Dedifferentiated amniotic fluid mesenchymal stem cell (primary cell): ENCODE measurements at regions not wholly inside any gene's neighbourhood (a gene's known extent, or its start where the extent isn't known, plus 50 kb on each side); places are given as distances from the start of the nearest gene placed in this dataset.
"Not testable (repeated sequence)": the region's sequence is repeated elsewhere in the genome, so short reads cannot be mapped to it uniquely, and the experiment has no call there.

ENCODE experiments used
- DNase-seq: peaks from one replicate; pipeline ENCODE4 v3.0.0-alpha.2; 2016; ENCODE audit errors: extremely low spot score

DNA sequence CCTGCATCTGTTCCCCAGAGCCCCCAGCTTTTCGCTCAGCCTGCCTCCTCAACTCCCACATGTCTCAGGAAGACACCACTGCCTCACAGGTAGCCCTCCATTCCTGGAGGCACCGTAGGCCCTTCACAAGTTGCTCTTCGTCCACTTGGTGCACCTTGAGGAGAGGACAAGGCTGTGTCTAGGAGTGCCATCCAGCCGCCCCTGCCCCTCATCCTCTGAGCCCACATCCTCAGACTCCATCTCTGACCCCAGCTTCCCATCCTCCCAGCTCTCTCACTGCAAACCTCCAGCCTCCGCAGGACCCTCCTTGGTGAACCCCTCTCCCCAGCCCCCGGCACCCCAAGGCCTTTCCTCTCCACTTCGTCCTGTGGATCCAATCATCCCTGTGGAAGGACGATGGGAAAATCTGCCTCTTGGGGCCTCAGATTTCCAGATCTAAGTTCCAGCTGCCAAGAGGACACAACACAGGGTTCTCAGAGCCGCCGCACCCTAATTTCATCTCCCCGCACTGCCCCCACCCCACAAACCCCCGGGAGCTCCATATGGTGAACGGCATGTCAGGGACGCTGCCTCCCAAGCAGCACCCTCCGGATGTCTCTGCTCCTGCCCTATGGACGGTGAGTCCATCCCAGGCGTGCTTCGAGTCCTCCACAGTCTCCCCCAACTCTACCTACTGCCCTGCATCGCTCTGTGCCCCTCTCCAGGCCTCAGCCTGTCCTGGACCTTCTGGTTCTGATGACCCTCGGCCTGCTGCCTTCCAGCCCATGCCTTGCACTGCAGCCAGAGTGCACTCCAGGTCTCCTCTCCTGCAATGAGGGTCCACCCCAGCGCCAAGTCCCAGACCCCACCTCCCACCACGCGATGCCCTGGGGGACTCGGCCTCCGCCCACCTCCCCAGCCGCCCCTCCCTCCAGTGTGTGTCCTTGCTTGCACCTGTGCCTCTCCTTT lies 314.1 kb upstream of the DIO3 start:
- no peak for DNase-seq

DNA sequence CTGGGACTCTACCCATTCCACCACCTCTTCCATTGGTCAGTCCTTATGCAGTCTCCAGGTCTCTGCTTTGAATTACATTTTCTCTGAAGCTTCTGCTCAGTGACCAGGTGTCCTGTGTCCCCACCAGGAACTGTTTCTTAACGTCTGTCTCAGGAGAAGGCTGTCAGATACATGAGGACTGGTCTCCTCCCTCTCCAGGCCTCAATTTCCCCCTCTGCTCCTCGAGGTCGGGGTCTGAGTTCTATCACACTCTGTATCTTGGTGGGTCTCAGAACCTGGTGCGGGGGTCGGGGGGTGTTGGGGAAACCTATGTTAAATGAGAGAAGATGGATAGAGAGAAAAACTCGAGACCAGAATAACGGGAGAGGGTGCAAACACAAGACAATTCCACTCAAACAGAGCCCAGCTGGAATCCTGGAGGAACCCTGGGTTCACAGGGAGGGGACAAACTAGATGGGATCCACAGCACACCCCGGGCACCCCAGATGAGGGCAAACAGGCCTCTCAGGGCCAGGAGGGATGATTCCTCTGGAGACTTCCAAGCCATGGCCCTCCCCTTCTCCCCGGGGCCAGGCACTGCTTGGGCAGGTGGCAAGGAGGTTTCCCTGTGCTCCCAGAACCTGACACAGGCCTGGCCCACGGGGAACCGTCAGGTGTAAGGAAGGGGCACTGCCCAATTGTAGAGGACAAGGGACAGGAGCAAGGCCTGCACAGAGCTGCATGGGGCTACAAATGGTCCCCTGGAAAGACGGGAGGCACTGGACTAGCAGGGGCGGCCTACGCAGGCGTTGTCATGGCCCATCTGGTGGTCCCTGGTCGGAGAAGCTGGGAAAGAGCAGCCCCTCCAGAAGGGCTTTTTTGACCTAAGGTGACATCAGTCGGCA lies 313.2 kb upstream of the DIO3 start:
- no peak for DNase-seq

DNA sequence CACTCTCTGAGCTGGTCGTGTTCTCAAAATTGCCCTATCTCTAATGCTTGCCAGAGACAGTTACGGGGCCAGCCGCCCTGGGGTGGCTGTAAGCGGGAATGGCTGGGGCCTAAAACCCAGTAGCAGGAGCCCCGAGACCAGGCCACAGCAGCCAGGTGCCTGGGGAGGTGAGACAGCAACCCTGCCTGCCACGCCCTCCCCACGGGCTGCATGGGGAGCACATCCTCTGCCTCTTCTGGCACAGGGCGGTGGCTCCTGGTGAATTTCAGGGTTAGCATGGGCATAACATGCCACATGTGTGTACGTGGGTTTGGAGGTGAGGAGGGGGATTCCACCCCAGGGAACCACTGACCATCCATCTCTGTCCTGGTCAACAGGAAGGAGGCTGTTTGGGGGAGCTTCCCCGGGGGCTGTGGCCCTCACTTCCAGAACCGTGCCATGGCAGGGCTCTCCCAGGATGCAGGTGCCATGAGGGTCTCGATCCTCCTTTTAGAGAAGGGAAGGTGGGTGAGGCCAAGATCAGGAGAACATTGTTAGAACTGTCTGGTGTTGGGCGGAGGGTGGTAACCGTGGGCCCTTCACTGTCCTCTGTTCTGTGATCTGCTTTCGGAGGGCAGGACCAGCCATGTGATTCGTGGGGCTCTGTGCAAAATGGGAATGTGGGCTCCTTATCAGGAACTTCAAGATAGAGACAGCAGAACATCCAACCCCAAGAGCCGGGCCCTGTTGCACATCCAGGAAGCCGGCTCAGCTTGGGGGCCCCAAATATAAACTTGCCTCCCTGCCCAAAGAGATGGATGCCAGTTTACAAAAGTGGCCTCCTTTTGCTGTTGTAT lies 312.2 kb upstream of the DIO3 start:
- no peak for DNase-seq

DNA sequence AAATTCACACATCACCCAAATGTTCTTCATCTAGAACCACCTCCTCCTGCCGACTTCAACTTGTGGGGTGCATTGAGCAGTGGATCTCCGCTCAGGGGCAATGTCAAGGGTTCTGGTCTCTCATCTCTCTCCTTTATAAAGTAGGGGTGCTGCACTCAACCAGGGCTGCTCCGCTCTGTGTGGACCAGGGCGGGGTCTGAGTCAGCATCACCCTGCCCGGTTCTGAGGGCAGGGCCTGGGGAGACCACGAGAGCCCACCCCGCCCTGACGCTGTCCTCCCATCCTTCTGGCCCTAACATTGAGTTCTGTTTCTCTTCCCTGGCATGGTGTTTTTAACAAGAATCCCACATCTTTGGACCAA lies 311.6 kb upstream of the DIO3 start:
- no peak for DNase-seq

DNA sequence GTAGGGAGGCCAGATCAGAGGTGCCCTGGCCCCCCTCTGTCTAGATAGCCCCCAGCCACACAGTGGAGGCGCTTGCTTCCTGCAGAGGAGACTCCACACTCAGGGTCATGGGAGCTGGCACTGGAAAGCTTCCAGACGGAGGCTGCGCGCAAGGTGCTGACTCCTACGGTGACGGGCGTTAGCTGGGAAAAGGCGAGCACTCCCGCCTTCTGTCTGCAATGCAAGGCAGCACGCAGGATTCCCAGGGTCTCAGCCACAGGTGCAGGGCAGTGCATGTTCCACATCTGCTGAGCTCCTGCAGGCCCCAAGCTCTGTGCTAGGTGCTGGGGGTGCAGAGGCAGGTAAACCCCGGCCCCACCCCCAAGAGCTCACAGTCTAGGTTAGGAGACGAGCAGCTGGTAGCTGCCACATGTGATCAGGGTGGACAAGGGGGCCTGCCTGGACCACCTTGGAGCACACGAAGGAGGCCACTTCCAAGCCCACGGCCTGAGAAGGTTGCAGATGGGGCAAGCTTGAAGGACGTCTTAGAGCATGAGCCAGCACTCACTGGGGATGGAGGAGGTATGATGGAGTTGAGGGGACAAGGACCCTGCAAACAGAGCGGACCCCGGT lies 310.9 kb upstream of the DIO3 start:
- DNase-seq, result no peak

DNA sequence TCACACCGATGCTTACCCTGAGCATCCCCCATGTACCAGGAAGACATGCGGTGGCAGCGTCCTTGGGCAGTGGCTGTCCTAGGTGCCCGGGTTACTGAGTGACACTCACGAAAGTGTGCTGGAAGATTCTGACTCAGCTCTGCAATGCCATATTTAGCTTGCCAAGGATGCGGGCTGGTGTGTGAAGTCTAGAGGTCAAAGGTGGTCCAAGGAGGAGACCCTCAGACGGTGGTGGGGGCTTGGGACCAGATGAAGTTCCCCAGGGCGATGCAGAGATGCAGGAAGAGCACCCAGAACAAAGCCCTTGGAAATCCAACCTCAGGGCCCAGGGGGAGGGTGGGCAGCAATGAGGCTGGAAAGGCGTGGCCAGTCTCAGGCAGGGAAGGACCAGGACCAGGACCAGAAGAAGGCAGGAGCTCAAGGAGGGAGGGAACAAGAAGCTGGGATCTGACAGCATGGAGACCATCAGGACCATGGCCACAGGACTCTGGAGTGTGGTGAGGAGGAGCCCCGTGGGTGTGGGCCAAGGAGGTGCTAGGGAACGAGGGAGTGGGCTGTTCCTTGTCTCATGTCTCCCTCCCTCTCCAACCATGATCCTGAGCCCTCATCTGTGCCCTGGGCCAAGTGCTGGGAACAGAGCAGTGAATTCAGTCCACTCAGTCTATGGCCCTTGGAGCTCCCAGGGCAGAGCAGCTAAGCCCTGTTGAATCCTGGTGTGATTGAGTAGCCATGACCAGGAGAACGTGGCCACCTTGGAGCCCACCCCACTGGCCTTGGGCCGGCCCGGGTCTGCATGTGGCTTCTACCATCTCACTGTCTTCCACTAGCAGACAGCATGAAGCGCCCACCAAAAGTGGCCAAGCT lies 310.1 kb upstream of the DIO3 start:
- DNase-seq, result no peak

DNA sequence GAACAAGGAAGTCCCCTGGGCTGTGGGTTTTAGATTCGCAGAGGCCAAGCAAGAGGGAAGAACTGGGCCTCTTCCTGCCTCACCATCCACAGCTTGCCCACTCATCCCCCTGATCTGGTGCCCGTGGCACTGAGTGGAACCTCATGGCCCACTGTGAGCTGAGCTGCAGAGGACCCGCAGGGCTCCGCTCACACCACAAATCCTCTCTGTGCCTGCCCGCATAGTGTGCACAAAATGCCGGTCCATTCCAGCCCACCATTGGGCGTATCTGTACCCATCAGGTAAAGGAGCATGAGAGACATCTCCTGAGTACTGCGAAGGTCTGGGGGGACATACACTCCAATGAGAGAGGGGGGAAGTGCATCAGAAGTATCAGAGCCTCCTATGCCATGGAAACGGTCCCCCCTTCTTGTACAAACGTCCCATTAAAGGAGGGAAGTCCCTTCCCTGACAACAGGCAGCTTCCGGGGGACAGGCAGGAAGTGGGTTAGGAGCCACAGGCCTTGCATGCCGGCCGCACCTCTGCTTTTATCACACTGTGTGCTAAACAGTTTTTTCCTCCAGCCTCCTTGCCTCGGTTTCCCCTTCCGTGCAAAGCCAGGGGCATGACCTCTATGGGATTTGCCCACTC lies 309.4 kb upstream of the DIO3 start:
- DNase-seq, result no peak

DNA sequence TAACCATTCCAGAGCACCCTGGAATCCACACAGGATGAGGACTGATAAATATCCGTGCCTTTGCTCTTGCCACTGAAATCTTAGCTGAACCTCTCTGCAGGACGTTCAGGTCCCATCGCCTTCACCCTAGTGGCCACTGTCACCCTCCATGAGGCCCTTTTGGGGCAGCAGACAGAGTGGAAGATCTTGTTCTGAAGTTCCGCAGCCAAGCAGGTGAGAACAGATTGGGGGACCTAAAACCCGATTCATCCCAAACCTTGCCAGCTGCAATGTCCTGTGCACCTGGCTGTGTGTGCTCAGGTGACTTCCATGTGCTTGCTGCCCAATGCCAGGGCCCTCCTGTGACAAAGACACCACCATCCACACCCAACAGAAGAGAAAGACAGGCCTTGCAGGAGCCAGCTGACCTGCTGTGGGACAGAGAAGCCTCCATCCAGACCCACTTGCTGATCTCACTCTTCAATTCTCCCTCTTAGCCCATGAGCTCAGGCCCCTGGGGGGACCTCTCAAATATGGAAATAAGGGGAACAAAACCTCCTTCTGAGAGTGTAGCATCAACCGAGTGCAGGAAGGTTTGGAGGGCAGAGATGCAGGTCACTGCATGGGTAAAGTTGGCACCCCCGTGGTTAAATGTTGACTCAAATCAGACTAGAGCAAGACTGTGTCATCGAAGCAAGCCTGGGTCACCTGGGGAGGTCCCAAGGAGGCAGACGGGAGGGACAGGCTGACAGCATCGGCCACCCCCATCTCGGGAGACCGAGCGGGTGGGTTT lies 308.7 kb upstream of the DIO3 start:
- no peak for DNase-seq

DNA sequence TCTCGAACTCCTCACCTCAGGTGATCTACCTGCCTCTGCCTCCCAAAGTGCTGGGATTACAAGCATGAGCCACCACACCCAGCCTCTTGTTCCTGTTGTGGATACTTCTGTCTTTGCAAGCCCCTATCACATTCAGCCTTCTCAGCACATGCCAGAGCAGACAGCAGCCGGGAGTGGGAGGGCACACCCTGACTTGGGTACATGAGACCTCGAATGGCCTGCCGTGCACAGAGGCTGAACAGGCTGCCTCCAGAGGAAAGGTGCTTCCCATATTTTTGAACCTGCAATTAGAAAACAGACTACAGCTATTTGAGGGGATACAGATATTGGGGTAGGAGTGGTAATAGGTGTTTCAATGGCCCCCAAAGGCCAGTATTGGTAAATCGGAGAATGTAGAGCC lies 307.3 kb upstream of the DIO3 start:
- no peak for DNase-seq

DNA sequence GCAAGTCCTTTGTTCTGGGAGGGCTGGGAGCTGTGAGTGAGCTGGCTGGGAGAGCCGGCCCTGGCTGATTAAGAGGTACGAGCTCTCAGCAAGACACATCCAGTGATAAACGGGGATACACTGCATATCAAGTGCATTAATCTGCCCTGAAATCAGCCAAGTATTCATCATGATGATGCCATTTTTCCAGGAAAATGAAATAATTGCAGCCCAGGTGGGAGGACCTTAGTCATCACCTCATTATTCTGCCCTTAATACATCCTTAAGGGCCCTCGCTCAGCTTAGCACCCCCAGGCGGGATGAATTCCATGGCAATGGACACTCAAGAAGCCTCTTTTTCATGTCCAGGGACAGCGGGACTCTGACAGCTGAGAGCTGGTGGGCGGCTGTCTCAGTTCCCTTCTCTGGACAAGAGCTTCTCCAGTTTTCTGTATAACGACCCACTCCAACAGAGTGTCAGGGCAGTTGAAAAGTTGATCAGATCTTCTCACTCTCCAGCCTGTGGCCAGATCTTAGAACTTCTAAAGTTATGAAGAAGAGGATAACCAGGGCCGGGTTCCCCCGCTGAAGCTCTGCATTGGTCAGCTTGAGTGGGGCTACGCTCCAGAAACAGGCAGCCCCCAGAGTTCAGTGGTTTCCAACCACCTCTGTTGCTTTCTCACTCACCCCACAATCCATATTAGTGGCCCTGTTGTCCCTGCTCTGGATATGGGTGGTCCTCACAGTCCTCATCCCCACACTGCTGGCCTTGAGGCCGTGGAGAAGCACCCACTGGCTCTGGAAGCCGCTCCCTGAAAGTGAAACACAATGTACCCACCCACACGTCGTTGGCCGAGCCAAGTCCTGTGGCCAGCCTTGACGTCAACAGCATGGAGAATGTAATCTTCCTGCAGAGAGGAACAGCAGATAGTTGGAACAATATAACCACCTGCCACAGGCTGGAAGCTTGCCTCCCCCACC lies 306.2 kb upstream of the DIO3 start:
- DNase-seq, result no peak

DNA sequence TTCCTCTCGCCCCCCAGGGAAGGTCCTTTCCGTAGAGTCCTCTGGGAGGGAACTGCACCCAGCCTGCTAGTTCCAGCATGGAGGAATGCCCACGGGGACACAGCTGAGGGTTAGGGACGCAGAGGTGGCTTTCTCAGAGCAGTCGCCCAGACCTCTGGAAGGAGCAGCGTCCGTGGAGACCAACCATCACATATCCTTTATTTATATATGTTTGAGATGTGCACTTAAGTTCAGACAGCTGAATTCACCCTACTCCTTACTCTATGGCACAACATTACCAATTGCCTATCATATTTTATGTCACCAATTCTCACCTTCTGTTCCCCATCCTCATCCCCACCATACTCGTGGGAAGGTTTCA lies 305.6 kb upstream of the DIO3 start:
- DNase-seq, result no peak

DNA sequence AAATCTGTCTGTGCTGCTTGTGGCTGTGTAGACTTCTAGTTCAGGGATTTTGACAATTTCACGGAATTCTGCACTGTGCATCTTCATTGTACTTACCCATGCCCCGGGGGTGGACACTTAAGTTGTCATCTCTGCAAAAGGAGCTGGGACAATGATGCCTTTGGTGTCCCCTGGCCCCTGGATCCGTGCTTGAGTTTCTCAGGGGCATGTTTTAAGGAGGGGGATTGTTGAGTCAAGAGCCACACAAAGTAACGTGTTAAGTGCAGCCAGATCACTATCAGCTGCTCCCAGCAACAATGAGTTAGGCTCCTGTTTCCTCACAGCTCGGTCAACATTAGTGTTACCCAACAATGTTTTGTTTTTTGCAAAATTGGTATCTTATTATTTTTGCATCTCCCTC lies 305.0 kb upstream of the DIO3 start:
- DNase-seq, result no peak

DNA sequence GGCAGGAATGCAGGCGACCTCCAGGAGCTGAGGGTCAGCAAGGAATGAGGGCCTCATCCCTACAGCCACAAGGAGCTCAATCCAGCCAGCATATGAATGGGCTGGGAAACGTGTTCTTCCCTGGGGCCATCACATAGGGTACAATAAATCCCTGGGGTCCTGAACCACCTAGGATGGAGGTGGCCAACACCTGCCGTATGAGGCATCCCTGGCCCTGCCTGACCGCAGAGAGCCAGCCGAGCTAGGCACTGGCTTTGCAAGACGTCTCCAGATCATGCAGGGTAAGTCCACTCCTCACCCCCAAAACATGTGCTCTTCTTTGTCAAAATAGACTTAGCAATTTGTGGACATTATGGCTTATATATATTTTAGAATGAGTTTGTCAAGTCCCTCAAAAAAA lies 303.7 kb upstream of the DIO3 start:
- DNase-seq, result no peak

DNA sequence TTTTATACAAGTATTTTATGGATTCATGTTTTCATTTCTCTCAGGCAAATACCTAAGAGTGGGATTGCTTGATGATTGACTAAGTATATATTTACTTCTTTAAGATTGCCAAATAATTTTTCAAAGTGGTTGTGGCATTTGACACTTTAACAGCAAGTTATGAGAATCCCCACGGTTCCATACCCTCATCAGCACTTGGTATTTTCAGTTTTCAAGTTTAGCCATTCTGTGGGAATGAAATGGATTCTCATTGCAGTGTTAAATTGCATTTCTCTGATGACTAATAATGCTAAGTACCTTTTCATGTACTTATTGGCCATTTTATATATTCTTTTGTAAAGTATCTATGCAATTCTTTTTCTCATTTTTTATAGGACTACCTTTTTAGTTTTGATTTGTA lies 301.5 kb upstream of the DIO3 start:
- no peak for DNase-seq

DNA sequence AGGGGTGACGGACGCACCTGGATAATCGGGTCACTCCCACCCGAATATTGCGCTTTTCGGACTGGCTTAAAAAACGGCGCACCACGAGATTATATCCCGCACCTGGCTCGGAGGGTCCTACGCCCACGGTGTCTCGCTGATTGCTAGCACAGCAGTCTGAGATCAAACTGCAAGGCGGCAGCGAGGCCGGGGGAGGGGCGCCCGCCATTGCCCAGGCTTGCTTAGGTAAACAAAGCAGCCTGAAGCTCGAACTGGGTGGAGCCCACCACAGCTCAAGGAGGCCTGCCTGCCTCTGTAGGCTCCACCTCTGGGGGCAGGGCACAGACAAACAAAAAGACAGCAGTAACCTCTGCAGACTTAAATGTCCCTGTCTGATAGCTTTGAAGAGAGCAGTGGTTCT lies 294.9 kb upstream of the DIO3 start:
- DNase-seq, result not testable (repeated sequence)

DNA sequence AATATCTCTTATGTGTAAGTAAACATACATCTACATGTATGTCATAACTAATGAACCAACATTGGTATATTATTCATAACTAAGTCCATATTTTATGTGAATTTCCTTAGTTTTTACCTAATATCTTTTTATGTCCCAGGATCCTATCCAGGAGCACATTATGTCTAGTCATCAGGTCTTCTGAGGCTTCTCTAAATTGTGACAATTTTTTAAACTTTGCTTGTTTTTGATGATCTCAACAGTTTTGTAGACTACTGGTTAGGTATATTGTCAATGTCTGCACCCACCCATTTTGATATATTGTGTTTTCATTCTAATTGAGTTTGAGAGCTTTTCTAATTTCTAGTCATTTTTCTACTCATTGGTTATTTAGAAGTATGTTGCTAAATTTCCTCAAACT lies 288.2 kb upstream of the DIO3 start:
- DNase-seq, result no peak

DNA sequence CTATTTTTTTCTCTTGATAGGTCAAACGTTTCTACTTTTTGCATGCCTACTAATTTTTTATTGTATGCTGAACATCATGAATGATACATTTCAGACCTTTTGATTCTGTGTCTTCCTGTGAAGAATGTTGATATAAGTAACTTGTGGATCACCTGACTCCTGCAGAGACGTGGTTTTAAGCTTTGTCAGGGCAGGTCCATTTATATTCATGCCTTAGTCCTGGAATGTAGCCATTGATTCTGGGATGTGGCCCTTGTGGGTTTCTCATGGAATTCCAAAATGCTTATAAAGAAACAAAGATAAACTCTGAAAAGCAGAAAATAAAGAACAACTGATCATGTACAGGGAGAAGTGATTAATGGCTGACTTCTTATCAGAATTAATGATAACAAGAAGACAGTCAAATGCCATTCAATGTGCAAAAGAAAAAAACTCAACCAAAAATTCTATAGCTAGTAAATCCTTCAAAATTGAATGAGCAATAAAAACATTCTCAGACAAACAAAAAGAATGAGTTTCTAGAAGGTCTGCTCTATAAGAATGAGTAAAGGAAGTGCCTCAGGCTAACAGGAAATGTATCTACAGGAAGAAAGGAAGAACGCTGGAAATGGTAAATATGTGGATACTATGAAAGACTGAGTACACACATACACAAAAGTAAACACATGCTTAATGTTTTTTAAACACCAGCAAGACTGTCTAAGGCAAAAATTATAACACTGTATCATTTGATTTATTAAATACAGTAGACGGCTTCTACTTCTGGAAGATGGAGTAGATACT lies 284.8 kb upstream of the DIO3 start:
- DNase-seq, result no peak

DNA sequence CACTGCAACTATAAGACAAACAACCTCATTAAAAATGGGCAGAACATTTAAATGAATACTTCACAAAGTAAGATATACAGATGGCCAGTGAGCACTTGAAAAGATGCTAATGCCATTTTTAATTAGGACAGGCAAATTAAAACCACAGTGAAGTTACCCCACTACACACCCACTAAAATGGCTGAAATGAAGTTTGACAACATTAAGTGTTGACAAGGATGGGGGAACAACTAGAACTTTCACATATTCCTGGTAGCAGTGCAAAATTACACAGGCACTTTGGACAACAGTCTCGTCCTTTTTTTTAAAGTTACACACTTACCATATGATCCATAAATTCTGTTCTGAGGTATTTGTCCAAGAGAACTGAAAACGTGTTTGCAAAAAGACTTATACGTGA lies 278.9 kb upstream of the DIO3 start:
- no peak for DNase-seq
